GM12878 (cell line): ENCODE measurements at regions not wholly inside any gene's neighbourhood (a gene's known extent, or its start where the extent isn't known, plus 50 kb on each side); places are given as distances from the start of the nearest gene placed in this dataset.

ENCODE experiments used
- ATAC-seq: fragments of 200-7000 bp; cut with Tn5 transposase; 3 replicates; pipeline ENCODE4 v1.9.1; 2020; ENCODE audit warnings: mild to moderate bottlenecking, moderate library complexity
- BruUV-seq: library from RNA; stranded (reverse); fragments of 400-500 nt; replicated peaks from 2 replicates; lab custom pipeline; 2021; lab: Mats Ljungman, UMichigan
- CTCF ChIA-PET: fragments of 300-600 bp; sonication (Branson Sonifier 250); formaldehyde crosslinking; extraction: SDS; loops from one replicate; lab custom pipeline; 2021; ENCODE audit warnings: inconsistent platforms; lab: Yijun Ruan, JAX
- POLR2A ChIA-PET: fragments of 350-600 bp; formaldehyde crosslinking; extraction: SDS; loops from one replicate; lab custom pipeline; 2021; ENCODE audit warnings: inconsistent platforms; lab: Charles Lee
- RAD21 ChIA-PET: fragments of 300-600 bp; sonication (Branson Sonifier 250); formaldehyde crosslinking; loops from one replicate; lab custom pipeline; 2023; ENCODE audit warnings: antibody characterized with exemption; ENCODE audit not compliant: unreplicated experiment; lab: Charles Lee
- SMC1A ChIA-PET: fragments of 300-600 bp; sonication (Branson Sonifier 250); formaldehyde crosslinking; loops from one replicate; lab custom pipeline; 2023; ENCODE audit not compliant: unreplicated experiment, uncharacterized antibody; lab: Charles Lee
- DNase-seq: peaks from one replicate; pipeline ENCODE4 v3.0.0-alpha.2; 2011; ENCODE audit warnings: low read depth, low spot score
- FAIRE-seq: peaks from 3 replicates; lab custom pipeline; 2011; peaks lifted over from hg19 to GRCh38; lab: Jason Lieb, UNC
- H2AFZ ChIP-seq: 2 replicates; pipeline ENCODE4 v1.6.0; 2011; ENCODE audit warnings: low read depth, low read length, control low read depth; ENCODE audit not compliant: control insufficient read depth
- H3K27ac ChIP-seq: 2 replicates; pipeline ENCODE4 v1.5.1; 2011; ENCODE audit warnings: control low read depth; ENCODE audit not compliant: control insufficient read depth, insufficient read depth
- H3K27me3 ChIP-seq, 2 experiments: replicated peaks in 1 of 2; 2 replicates each; pipeline versions ENCODE4 v1.6.0 to v1.6.1; 2011; ENCODE audit warnings: low read length in 1 of 2; ENCODE audit not compliant: control insufficient read depth in 2 of 2, insufficient read depth in 2 of 2
- H3K36me3 ChIP-seq, 2 experiments: 2 replicates each; pipeline ENCODE4 v1.5.1; 2011; ENCODE audit warnings: low read length in 1 of 2; ENCODE audit not compliant: control insufficient read depth in 2 of 2, insufficient read depth in 2 of 2
- H3K4me1 ChIP-seq: 2 replicates; pipeline ENCODE4 v1.6.1; 2011; ENCODE audit warnings: mild to moderate bottlenecking, low read length, moderate library complexity, mixed read lengths; ENCODE audit not compliant: control insufficient read depth, insufficient read depth
- H3K4me2 ChIP-seq: 2 replicates; pipeline ENCODE4 v1.6.0; 2011; ENCODE audit warnings: control low read depth; ENCODE audit not compliant: control insufficient read depth, insufficient read depth
- H3K4me3 ChIP-seq: fragments of 200-600 bp; sonication (generic); 2 replicates; pipeline ENCODE4 v1.5.1; 2016
- H3K79me2 ChIP-seq: 2 replicates; pipeline ENCODE4 v1.6.0; 2011; ENCODE audit warnings: low read length; ENCODE audit not compliant: control insufficient read depth, insufficient read depth
- H3K9ac ChIP-seq: 2 replicates; pipeline ENCODE4 v1.8.0; 2011; ENCODE audit warnings: low read length, control low read depth, mixed read lengths; ENCODE audit not compliant: control insufficient read depth, insufficient read depth
- H3K9me3 ChIP-seq: replicated peaks from 3 replicates; pipeline ENCODE4 v1.5.1; 2011; ENCODE audit warnings: mild to moderate bottlenecking, low read length; ENCODE audit not compliant: control insufficient read depth, insufficient read depth
- H4K20me1 ChIP-seq: 2 replicates; pipeline ENCODE4 v1.6.0; 2011; ENCODE audit not compliant: control insufficient read depth, insufficient read depth
- FOXK2 ChIP-seq: fragments of 450-650 bp; IDR thresholded peaks from 2 replicates; pipeline ENCODE4 v1.6.1; 2017; ENCODE audit warnings: mild to moderate bottlenecking, moderate library complexity
- KAT2A ChIP-seq: conservative IDR thresholded peaks from 2 replicates; pipeline ENCODE4 v1.6.1; 2011; ENCODE audit warnings: low read depth, low read length; ENCODE audit not compliant: control insufficient read depth
- MYB ChIP-seq: fragments of 150-350 bp; IDR thresholded peaks from 2 replicates; pipeline ENCODE4 v1.6.1; 2014; ENCODE audit warnings: mild to moderate bottlenecking, low read depth, low read length, borderline replicate concordance
- NR2F1 ChIP-seq: fragments of 450-650 bp; conservative IDR thresholded peaks from 2 replicates; pipeline ENCODE4 v1.6.1; 2017; ENCODE audit warnings: mild to moderate bottlenecking
- PAX8 ChIP-seq: fragments of 450-650 bp; IDR thresholded peaks from 2 replicates; pipeline ENCODE4 v1.6.1; 2017; ENCODE audit warnings: mild to moderate bottlenecking, moderate library complexity
- ZBTB40 ChIP-seq: fragments of 450-650 bp; IDR thresholded peaks from 2 replicates; pipeline ENCODE4 v1.6.1; 2016; ENCODE audit warnings: mild to moderate bottlenecking, moderate library complexity, borderline replicate concordance
- ZNF622 ChIP-seq: fragments of 450-650 bp; IDR thresholded peaks from 2 replicates; pipeline ENCODE4 v1.6.1; 2017; ENCODE audit warnings: mild to moderate bottlenecking, inconsistent platforms
- WGBS: methylation state at CpG from one replicate; pipeline ENCODE4 v1.1.6; 2016; ENCODE audit warnings: low lambda C conversion rate; ENCODE audit not compliant: insufficient replicate concordance, insufficient coverage; ENCODE audit errors: missing lambda C conversion rate; 5-methylcytosine and 5-hydroxymethylcytosine counted together
- in situ Hi-C: fragments of 300-500 bp; cut with MboI; formaldehyde crosslinking; loops from 9 replicates; pipeline ENCODE4 v1.14.3; 2018; ENCODE audit warnings: mixed read lengths
- intact Hi-C: fragments of 100-400 bp; cut with micrococcal nuclease; formaldehyde crosslinking; loops from one replicate; pipeline ENCODE4 v1.14.2; 2022; ENCODE audit not compliant: unreplicated experiment

GRCh38 chr2:172284209-172284608, 143.2 kb upstream of the ITGA6 start:
- in situ Hi-C loops = no loop called here

More at GRCh38 chr2:172284209-172284608, 143.2 kb upstream of the ITGA6 start:
- Histone ChIP-seq H3K4me1 (no peaks in the 10 kb centered on the region), H3K9me3 (no peaks in the 10 kb centered on the region), H2AFZ (no peak overlapping the region), H3K27ac (no peak overlapping the region), H4K20me1 (no peaks in the 10 kb centered on the region), H3K79me2 (no peaks in the 10 kb centered on the region)
- WGBS = 22% methylated on average over 4 of the region's 4 CpGs
- BruUV-seq = no TSS peak
- ATAC-seq = no peak
- ChIA-PET RAD21 (no interaction called here), CTCF (no interaction called here)
- no peak for TF ChIP-seq KAT2A
- TF ChIP-seq ZBTB40 = no peak
- TF ChIP-seq PAX8 = no peak
- TF ChIP-seq NR2F1 = no peak
- TF ChIP-seq FOXK2 = no peak
- no peak for TF ChIP-seq ZNF622
- no peak for TF ChIP-seq MYB
- TF ChIP-seq, all 136 proteins: peak for 0
- DNase-seq (no peak), FAIRE-seq (no peak)
- no peaks in the 10 kb centered on the region for H3K27me3 ChIP-seq
- H3K9ac ChIP-seq = no peak overlapping the region
- ChIA-PET POLR2A (no interaction called here), SMC1A (no interaction called here)
- no peak overlapping the region for H3K4me2 ChIP-seq
- no peaks in the 10 kb centered on the region for H3K36me3 ChIP-seq
- intact Hi-C loops = no loop called here
- H3K4me3 ChIP-seq = no peak overlapping the region
